CD14-positive monocyte (primary cell): ENCODE measurements at regions not wholly inside any gene's neighbourhood (a gene's known extent, or its start where the extent isn't known, plus 50 kb on each side); places are given as distances from the start of the nearest gene placed in this dataset.

Experiments used
- DNase-seq, 3 donors: peaks; one replicate each; pipeline ENCODE4 v3.0.0-alpha.2; 2011 to 2022
- H2AFZ ChIP-seq: 2 replicates; pipeline ENCODE4 v1.6.0; 2012; ENCODE audit warnings: mild to moderate bottlenecking, low read depth, low read length, inconsistent platforms; ENCODE audit not compliant: insufficient read depth, poor library complexity, severe bottlenecking
- H3K27ac ChIP-seq, 2 donors: 1 replicate in 1 of 2; 2 replicates in 1 of 2; pipeline ENCODE4 v1.5.1; 2012 to 2013; ENCODE audit warnings: low read length in 2 of 2, control low read depth in 1 of 2, inconsistent platforms in 1 of 2, low read depth in 1 of 2, mild to moderate bottlenecking in 1 of 2
- H3K27me3 ChIP-seq, 2 donors: one replicate each; pipeline versions ENCODE4 v1.6.0 to v1.6.1; 2011 to 2013; ENCODE audit warnings: low read length in 2 of 2; ENCODE audit not compliant: control insufficient read depth in 2 of 2, insufficient read depth in 2 of 2
- H3K36me3 ChIP-seq, 2 donors: replicated peaks in 1 of 2; 1 replicate in 1 of 2; 2 replicates in 1 of 2; pipeline versions ENCODE4 v1.5.1 to v1.6.1; 2012 to 2013; ENCODE audit warnings: low read length in 2 of 2, control low read depth in 1 of 2, inconsistent platforms in 1 of 2, mild to moderate bottlenecking in 1 of 2; ENCODE audit not compliant: insufficient read depth in 2 of 2, control insufficient read depth in 1 of 2
- H3K4me1 ChIP-seq, 2 donors: 1 replicate in 1 of 2; 2 replicates in 1 of 2; pipeline versions ENCODE4 v1.5.1 to v1.6.1; 2012 to 2013; ENCODE audit warnings: low read length in 2 of 2, control low read depth in 1 of 2, inconsistent platforms in 1 of 2, mild to moderate bottlenecking in 1 of 2, moderate library complexity in 1 of 2; ENCODE audit not compliant: insufficient read depth in 2 of 2, control insufficient read depth in 1 of 2
- H3K4me2 ChIP-seq: replicated peaks from 2 replicates; pipeline ENCODE3; 2012; ENCODE audit warnings: low read length, moderate library complexity, mild to moderate bottlenecking; ENCODE audit not compliant: poor library complexity, severe bottlenecking; ENCODE audit errors: extremely low read depth
- H3K4me3 ChIP-seq, 3 experiments: fragments of 200-600 bp in 1 of 3; sonication (generic) in 1 of 3; replicated peaks in 1 of 3; 1 replicate in 2 of 3; 2 replicates in 1 of 3; pipeline ENCODE4 v1.5.1; 2011 to 2013; ENCODE audit warnings: low read length in 3 of 3, mild to moderate bottlenecking in 3 of 3, control low read depth in 2 of 3, low read depth in 2 of 3, inconsistent platforms in 1 of 3, moderate library complexity in 1 of 3
- H3K79me2 ChIP-seq: 2 replicates; pipeline ENCODE4 v1.6.0; 2012; ENCODE audit warnings: mild to moderate bottlenecking, control low read depth, inconsistent platforms, low read length, moderate library complexity; ENCODE audit not compliant: insufficient read depth
- H3K9ac ChIP-seq: 2 replicates; pipeline ENCODE4 v1.6.0; 2017; ENCODE audit warnings: low read length, mild to moderate bottlenecking; ENCODE audit not compliant: insufficient read depth, poor library complexity, severe bottlenecking
- H3K9me3 ChIP-seq, 2 donors: replicated peaks in 1 of 2; 1 replicate in 1 of 2; 2 replicates in 1 of 2; pipeline versions ENCODE4 v1.5.1 to v1.6.1; 2012 to 2013; ENCODE audit warnings: low read length in 2 of 2, control low read depth in 1 of 2; ENCODE audit not compliant: control insufficient read depth in 1 of 2, insufficient read depth in 1 of 2
- H4K20me1 ChIP-seq: 2 replicates; pipeline ENCODE4 v1.6.0; 2012; ENCODE audit warnings: mild to moderate bottlenecking, low read length, control low read depth, moderate library complexity; ENCODE audit not compliant: insufficient read depth
- H3K27ac Mint-ChIP-seq, 7 donors: one replicate each; pipeline ENCODE4 v1.8.0; 2020; ENCODE audit warnings: mild to moderate bottlenecking in 7 of 7, mixed read lengths in 7 of 7, moderate library complexity in 6 of 7, inconsistent platforms in 2 of 7
- H3K27me3 Mint-ChIP-seq, 3 donors: one replicate each; pipeline ENCODE4 v1.8.0; 2021 to 2022; ENCODE audit warnings: low read depth in 3 of 3, mild to moderate bottlenecking in 3 of 3, mixed read lengths in 3 of 3, moderate library complexity in 3 of 3, inconsistent platforms in 1 of 3
- H3K36me3 Mint-ChIP-seq, 2 donors: one replicate each; pipeline ENCODE4 v1.8.0; 2020; ENCODE audit warnings: mixed read lengths in 2 of 2, inconsistent platforms in 1 of 2, mild to moderate bottlenecking in 1 of 2
- H3K4me1 Mint-ChIP-seq: one replicate; pipeline ENCODE4 v1.8.0; 2020; ENCODE audit warnings: mild to moderate bottlenecking, mixed read lengths
- H3K4me3 Mint-ChIP-seq, 2 donors: one replicate each; pipeline ENCODE4 v1.8.0; 2020; ENCODE audit warnings: mild to moderate bottlenecking in 2 of 2, mixed read lengths in 2 of 2, moderate library complexity in 1 of 2
- H3K9me3 Mint-ChIP-seq, 7 donors: one replicate each; pipeline ENCODE4 v1.8.0; 2020 to 2022; ENCODE audit warnings: mixed read lengths in 7 of 7, mild to moderate bottlenecking in 6 of 7, moderate library complexity in 6 of 7, inconsistent platforms in 2 of 7
- WGBS: methylation state at CpG from one replicate; pipeline ENCODE4 v1.1.5; 2013; ENCODE audit warnings: missing lambda C conversion rate; ENCODE audit not compliant: insufficient coverage; 5-methylcytosine and 5-hydroxymethylcytosine counted together
- intact Hi-C, 2 donors: fragments of 100-400 bp; cut with micrococcal nuclease; formaldehyde crosslinking; loops; one replicate each; pipeline versions ENCODE4 v1.15.0 to v1.15.1; 2023
- TF ChIP-seq, protein P1 (sequence below): fragments of 200-600 bp; IDR thresholded peaks from one replicate; pipeline ENCODE4 v1.8.0; 2022; ENCODE audit warnings: antibody characterized with exemption, mild to moderate bottlenecking

GRCh38 chr21:29238967-29239290, 59.8 kb upstream of the BACH1 start:
- Histone ChIP-seq H3K9me3 (no peaks in the 10 kb centered on the region), H3K4me3 (peak overlapping the region in 1 of 3 experiments; percentile 63), H2AFZ (no peak overlapping the region), H3K79me2 (peaks cover 7% of the 10 kb centered on the region), H3K4me2 (peak overlapping the region; percentile 66), H3K4me1 (peaks cover 73 to 79% of the 10 kb centered on the region in 2 donors), H4K20me1 (no peaks in the 10 kb centered on the region), H3K36me3 (no peaks in the 10 kb centered on the region), H3K27me3 (no peaks in the 10 kb centered on the region), H3K27ac (peak overlapping the region in 1 of 2 donors; percentile 88), H3K9ac (peak overlapping the region; percentile 2)
- 0% methylated on average over 1 of the region's 3 CpGs for WGBS
- H3K27me3 Mint-ChIP-seq, result no peaks in the 10 kb centered on the region
- H3K36me3 Mint-ChIP-seq, result no peaks in the 10 kb centered on the region
- peaks cover 0 to 3% (median 0%) of the 10 kb centered on the region in 7 donors for H3K9me3 Mint-ChIP-seq
- peak; percentile 74 to 82 (median 82) for DNase-seq
- TF ChIP-seq, protein P1, sequence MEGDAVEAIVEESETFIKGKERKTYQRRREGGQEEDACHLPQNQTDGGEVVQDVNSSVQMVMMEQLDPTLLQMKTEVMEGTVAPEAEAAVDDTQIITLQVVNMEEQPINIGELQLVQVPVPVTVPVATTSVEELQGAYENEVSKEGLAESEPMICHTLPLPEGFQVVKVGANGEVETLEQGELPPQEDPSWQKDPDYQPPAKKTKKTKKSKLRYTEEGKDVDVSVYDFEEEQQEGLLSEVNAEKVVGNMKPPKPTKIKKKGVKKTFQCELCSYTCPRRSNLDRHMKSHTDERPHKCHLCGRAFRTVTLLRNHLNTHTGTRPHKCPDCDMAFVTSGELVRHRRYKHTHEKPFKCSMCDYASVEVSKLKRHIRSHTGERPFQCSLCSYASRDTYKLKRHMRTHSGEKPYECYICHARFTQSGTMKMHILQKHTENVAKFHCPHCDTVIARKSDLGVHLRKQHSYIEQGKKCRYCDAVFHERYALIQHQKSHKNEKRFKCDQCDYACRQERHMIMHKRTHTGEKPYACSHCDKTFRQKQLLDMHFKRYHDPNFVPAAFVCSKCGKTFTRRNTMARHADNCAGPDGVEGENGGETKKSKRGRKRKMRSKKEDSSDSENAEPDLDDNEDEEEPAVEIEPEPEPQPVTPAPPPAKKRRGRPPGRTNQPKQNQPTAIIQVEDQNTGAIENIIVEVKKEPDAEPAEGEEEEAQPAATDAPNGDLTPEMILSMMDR, result no peak
- H3K27ac Mint-ChIP-seq, result peak overlapping the region; percentile 83 to 95 (median 93)
- peaks cover 67% of the 10 kb centered on the region for H3K4me1 Mint-ChIP-seq
- peak overlapping the region in 1 of 2 donors; percentile 49 for H3K4me3 Mint-ChIP-seq
- intact Hi-C loops, result loop anchor here in 1 of 2 donors (5.0 kb wide), 2 partner anchors 42 to 57 kb away; no protein-coding TSS in a partner anchor

GRCh38 chr21:29240136-29240535, 58.6 kb upstream of the BACH1 start:
- Histone ChIP-seq H3K9me3 (no peaks in the 10 kb centered on the region), H3K4me1 (peaks cover 68 to 79% of the 10 kb centered on the region in 2 donors), H3K27ac (peak overlapping the region; percentile 36 to 52), H3K27me3 (no peaks in the 10 kb centered on the region), H4K20me1 (no peaks in the 10 kb centered on the region), H3K9ac (no peak overlapping the region), H3K4me2 (no peak overlapping the region), H3K4me3 (no peak overlapping the region), H3K36me3 (no peaks in the 10 kb centered on the region), H2AFZ (no peak overlapping the region), H3K79me2 (peaks cover 7% of the 10 kb centered on the region)
- peaks cover 0 to 3% (median 0%) of the 10 kb centered on the region in 7 donors for H3K9me3 Mint-ChIP-seq
- TF ChIP-seq, protein P1, result no peak
- no peak overlapping the region for H3K4me3 Mint-ChIP-seq
- H3K36me3 Mint-ChIP-seq, result no peaks in the 10 kb centered on the region
- 100% methylated on average over 1 of the region's 1 CpG for WGBS
- no peaks in the 10 kb centered on the region for H3K27me3 Mint-ChIP-seq
- intact Hi-C loops, result no loop called here
- H3K4me1 Mint-ChIP-seq, result peaks cover 65% of the 10 kb centered on the region
- no peak for DNase-seq
- H3K27ac Mint-ChIP-seq, result peak overlapping the region; percentile 15 to 88 (median 77)
